IMR-90 (cell line): ENCODE measurements at regions not wholly inside any gene's neighbourhood (a gene's known extent, or its start where the extent isn't known, plus 50 kb on each side); places are given as distances from the start of the nearest gene placed in this dataset.

Experiments used
- ATAC-seq: fragments of 200-7000 bp; cut with Tn5 transposase; 2 replicates; pipeline ENCODE4 v1.9.1; 2020; ENCODE audit warnings: low read depth, mild to moderate bottlenecking, moderate library complexity
- BruUV-seq: library from RNA; stranded (reverse); fragments of 400-500 nt; replicated peaks from 2 replicates; lab custom pipeline; 2021; lab: Mats Ljungman, UMichigan
- CTCF ChIA-PET: fragments of 300-600 bp; formaldehyde crosslinking; extraction: SDS; loops from one replicate; lab custom pipeline; 2021; ENCODE audit warnings: antibody characterized with exemption; lab: Yijun Ruan, JAX
- POLR2A ChIA-PET: fragments of 300-600 bp; sonication (Branson Sonifier 250); formaldehyde crosslinking; loops from one replicate; lab custom pipeline; 2022; ENCODE audit warnings: antibody characterized with exemption; ENCODE audit not compliant: unreplicated experiment; lab: Charles Lee
- DNase-seq: peaks from one replicate; pipeline ENCODE4 v3.0.0; 2013
- H2AFZ ChIP-seq: replicated peaks from 2 replicates; pipeline ENCODE3; 2013; ENCODE audit warnings: low read length, mild to moderate bottlenecking; ENCODE audit not compliant: poor library complexity
- H2AK5ac ChIP-seq: 2 replicates; pipeline ENCODE4 v1.6.1; 2013; ENCODE audit warnings: low read depth, low read length, inconsistent platforms
- H2AK9ac ChIP-seq: replicated peaks from 2 replicates; pipeline ENCODE3; 2013; ENCODE audit warnings: mild to moderate bottlenecking, low read depth, low read length, moderate library complexity; ENCODE audit not compliant: poor library complexity
- H2BK120ac ChIP-seq: 2 replicates; pipeline ENCODE4 v1.6.1; 2013; ENCODE audit warnings: low read depth, low read length, inconsistent platforms
- H2BK15ac ChIP-seq: 3 replicates; pipeline ENCODE4 v1.6.1; 2013; ENCODE audit warnings: low read depth, low read length, inconsistent platforms
- H2BK20ac ChIP-seq: 2 replicates; pipeline ENCODE4 v1.6.1; 2013; ENCODE audit warnings: low read depth, mild to moderate bottlenecking, inconsistent platforms, low read length, moderate library complexity
- H2BK5ac ChIP-seq: 2 replicates; pipeline ENCODE4 v1.6.1; 2013; ENCODE audit warnings: mild to moderate bottlenecking, low read depth, low read length, inconsistent platforms; ENCODE audit not compliant: poor library complexity, severe bottlenecking
- H3K14ac ChIP-seq: replicated peaks from 2 replicates; pipeline ENCODE4 v1.6.1; 2013; ENCODE audit warnings: low read depth, low read length, inconsistent platforms
- H3K18ac ChIP-seq: 2 replicates; pipeline ENCODE4 v1.6.1; 2013; ENCODE audit warnings: low read depth, low read length, control low read depth
- H3K23ac ChIP-seq: 2 replicates; pipeline ENCODE4 v1.6.1; 2013; ENCODE audit warnings: low read depth, low read length, inconsistent platforms
- H3K27ac ChIP-seq: 2 replicates; pipeline ENCODE4 v1.5.1; 2013; ENCODE audit warnings: mild to moderate bottlenecking, control low read depth, low read length; ENCODE audit not compliant: insufficient read depth
- H3K27me3 ChIP-seq: 2 replicates; pipeline ENCODE4 v1.6.1; 2013; ENCODE audit warnings: low read length; ENCODE audit not compliant: control insufficient read depth, insufficient read depth
- H3K36me3 ChIP-seq: 2 replicates; pipeline ENCODE4 v1.6.1; 2013; ENCODE audit warnings: low read length, mixed read lengths; ENCODE audit not compliant: control insufficient read depth, insufficient read depth
- H3K4ac ChIP-seq: 2 replicates; pipeline ENCODE4 v1.6.1; 2013; ENCODE audit warnings: low read depth, low read length, inconsistent platforms
- H3K4me1 ChIP-seq: 2 replicates; pipeline ENCODE4 v1.6.1; 2013; ENCODE audit warnings: low read length, mixed read lengths; ENCODE audit not compliant: control insufficient read depth, insufficient read depth
- H3K4me2 ChIP-seq: 2 replicates; pipeline ENCODE4 v1.6.1; 2013; ENCODE audit warnings: low read depth, mild to moderate bottlenecking, control low read depth, low read length, moderate library complexity
- H3K4me3 ChIP-seq: 2 replicates; pipeline ENCODE4 v1.5.1; 2013; ENCODE audit warnings: low read depth, mild to moderate bottlenecking, control low read depth, low read length, moderate library complexity; ENCODE audit not compliant: insufficient read depth
- H3K56ac ChIP-seq: 2 replicates; pipeline ENCODE4 v1.6.1; 2013; ENCODE audit warnings: low read length, inconsistent platforms; ENCODE audit not compliant: insufficient read depth; ENCODE audit errors: extremely low read depth
- H3K79me1 ChIP-seq, 2 experiments: 2 replicates each; pipeline ENCODE4 v1.6.1; 2013; ENCODE audit warnings: low read length in 2 of 2, inconsistent platforms in 1 of 2, low read depth in 1 of 2
- H3K9ac ChIP-seq: 2 replicates; pipeline ENCODE4 v1.6.1; 2013; ENCODE audit warnings: low read depth, low read length, control low read depth
- H3K9me1 ChIP-seq: 2 replicates; pipeline ENCODE4 v1.6.1; 2013; ENCODE audit warnings: low read length, inconsistent platforms; ENCODE audit not compliant: insufficient read depth
- H3K9me3 ChIP-seq: 2 replicates; pipeline ENCODE4 v1.6.1; 2013; ENCODE audit warnings: low read length; ENCODE audit not compliant: control insufficient read depth, insufficient read depth
- H4K20me1 ChIP-seq: 2 replicates; pipeline ENCODE4 v1.6.1; 2013; ENCODE audit warnings: low read length, inconsistent platforms; ENCODE audit not compliant: insufficient read depth
- H4K5ac ChIP-seq: 2 replicates; pipeline ENCODE4 v1.6.1; 2013; ENCODE audit warnings: mild to moderate bottlenecking, low read depth, low read length, control low read depth
- H4K8ac ChIP-seq, 2 experiments: 2 replicates each; pipeline ENCODE4 v1.6.1; 2013; ENCODE audit warnings: low read depth in 2 of 2, low read length in 2 of 2, control low read depth in 1 of 2, inconsistent platforms in 1 of 2
- H4K91ac ChIP-seq: 2 replicates; pipeline ENCODE4 v1.6.1; 2013; ENCODE audit warnings: low read depth, low read length, inconsistent platforms; ENCODE audit not compliant: insufficient read depth
- BHLHE40 ChIP-seq: fragments of 150-350 bp; IDR thresholded peaks from 2 replicates; pipeline ENCODE4 v1.6.1; 2016; ENCODE audit warnings: mild to moderate bottlenecking, low read depth, low read length
- CEBPB ChIP-seq: IDR thresholded peaks from 2 replicates; pipeline ENCODE4 v1.6.1; 2012; ENCODE audit warnings: low read depth, low read length, improper control_type of control experiment
- CHD1 ChIP-seq: IDR thresholded peaks from 2 replicates; pipeline ENCODE4 v1.6.1; 2012; ENCODE audit warnings: low read depth, low read length, improper control_type of control experiment
- FOS ChIP-seq: fragments of 150-350 bp; IDR thresholded peaks from 2 replicates; pipeline ENCODE4 v1.6.1; 2016; ENCODE audit warnings: low read depth, low read length
- MAFK ChIP-seq: IDR thresholded peaks from 2 replicates; pipeline ENCODE4 v1.6.1; 2012; ENCODE audit warnings: low read depth, low read length, improper control_type of control experiment
- MAZ ChIP-seq: IDR thresholded peaks from 2 replicates; pipeline ENCODE4 v1.6.1; 2012; ENCODE audit warnings: low read depth, mild to moderate bottlenecking, low read length, improper control_type of control experiment, moderate library complexity, borderline replicate concordance
- MXI1 ChIP-seq: IDR thresholded peaks from 2 replicates; pipeline ENCODE4 v1.6.1; 2012; ENCODE audit warnings: low read depth, mild to moderate bottlenecking, low read length, moderate library complexity, borderline replicate concordance
- NFE2L2 ChIP-seq: fragments of 150-350 bp; IDR thresholded peaks from 2 replicates; pipeline ENCODE4 v1.6.1; 2016; ENCODE audit warnings: low read depth, mild to moderate bottlenecking, low read length
- POLR2A ChIP-seq: IDR thresholded peaks from 2 replicates; pipeline ENCODE4 v1.6.1; 2012; ENCODE audit warnings: mild to moderate bottlenecking, low read depth, low read length
- RAD21 ChIP-seq: IDR thresholded peaks from 2 replicates; pipeline ENCODE4 v1.6.1; 2012; ENCODE audit warnings: low read length, improper control_type of control experiment
- RCOR1 ChIP-seq: IDR thresholded peaks from 2 replicates; pipeline ENCODE4 v1.6.1; 2012; ENCODE audit warnings: mild to moderate bottlenecking, low read length, improper control_type of control experiment; ENCODE audit not compliant: insufficient replicate concordance
- RFX5 ChIP-seq: IDR thresholded peaks from 2 replicates; pipeline ENCODE4 v1.8.0; 2012; ENCODE audit warnings: low read depth, mild to moderate bottlenecking, low read length, moderate library complexity
- SMC3 ChIP-seq: fragments of 150-350 bp; IDR thresholded peaks from 2 replicates; pipeline ENCODE4 v1.6.1; 2016; ENCODE audit warnings: low read depth, mild to moderate bottlenecking, antibody characterized with exemption, low read length, moderate library complexity
- WGBS, 2 experiments: methylation state at CpG; one replicate each; pipeline versions ENCODE4 v1.1.5 to v1.1.7; 2013; ENCODE audit warnings: missing lambda C conversion rate in 2 of 2; ENCODE audit not compliant: insufficient read length in 1 of 2; ENCODE audit errors: extremely low coverage in 2 of 2; 5-methylcytosine and 5-hydroxymethylcytosine counted together
- dilution Hi-C: fragments of 300-500 bp; cut with HindIII; formaldehyde crosslinking; loops from one replicate; pipeline ENCODE4 v1.14.3; 2018; ENCODE audit warnings: low sequenced_read_pairs; ENCODE audit not compliant: unreplicated experiment
- in situ Hi-C: fragments of 300-500 bp; cut with MboI; formaldehyde crosslinking; loops from 3 replicates; pipeline ENCODE4 v1.14.3; 2019; ENCODE audit warnings: low sequenced_read_pairs, inconsistent platforms, mixed read lengths
- intact Hi-C: fragments of 100-400 bp; cut with micrococcal nuclease; formaldehyde crosslinking; loops from 2 replicates; pipeline ENCODE4 v1.10.0; 2022
- TF ChIP-seq, protein P1 (sequence below): conservative IDR thresholded peaks from 2 replicates; pipeline ENCODE4 v1.5.1; 2012; ENCODE audit warnings: mild to moderate bottlenecking, low read depth, low read length, improper control_type of control experiment
- TF ChIP-seq, protein P2 (sequence below): fragments of 150-350 bp; IDR thresholded peaks from 2 replicates; pipeline ENCODE4 v1.6.1; 2016; ENCODE audit warnings: low read depth, mild to moderate bottlenecking, low read length, moderate library complexity, borderline replicate concordance
- TF ChIP-seq, protein P3 (sequence below): fragments of 150-350 bp; IDR thresholded peaks from 2 replicates; pipeline ENCODE4 v1.6.1; 2017; ENCODE audit warnings: mild to moderate bottlenecking, antibody characterized with exemption, low read length, low read depth

DNA sequence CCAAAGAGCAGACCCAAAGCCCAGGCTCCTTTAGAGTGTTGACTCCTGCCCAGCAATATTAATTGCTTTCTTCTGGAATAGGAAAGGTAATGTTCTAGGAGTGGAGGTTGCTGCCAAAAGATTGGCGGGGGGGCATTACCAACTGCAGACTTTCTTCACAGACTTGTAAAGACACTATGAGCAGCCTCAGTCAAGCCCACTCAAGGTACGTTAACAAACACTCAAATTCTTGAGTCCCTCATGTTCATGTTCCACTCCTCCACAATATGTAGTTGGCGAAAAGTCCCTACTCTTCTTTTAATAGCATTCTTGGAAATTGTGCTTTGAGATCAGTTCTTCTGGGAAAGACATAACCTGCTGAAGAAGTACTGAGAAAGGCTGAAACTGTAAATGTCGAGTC is 409.2 kb upstream of the KIF2A start:
- no peak overlapping the region for H2AK5ac ChIP-seq
- H3K4ac ChIP-seq, result no peak overlapping the region
- H3K14ac ChIP-seq, result no peak overlapping the region
- H3K27me3 ChIP-seq, result no peaks in the 10 kb centered on the region
- POLR2A ChIA-PET, result no interaction called here
- ATAC-seq (no peak), DNase-seq (no peak)
- CTCF ChIA-PET, result no interaction called here
- no peak overlapping the region for H4K8ac ChIP-seq
- H3K4me1 ChIP-seq, result no peaks in the 10 kb centered on the region
- intact Hi-C loops (no loop called here), dilution Hi-C loops (no loop called here), in situ Hi-C loops (no loop called here)
- no peak overlapping the region for H2BK15ac ChIP-seq
- no peak overlapping the region for H2BK5ac ChIP-seq
- H3K18ac ChIP-seq, result no peak overlapping the region
- H3K36me3 ChIP-seq, result no peaks in the 10 kb centered on the region
- no peak overlapping the region for H3K56ac ChIP-seq
- H3K4me2 ChIP-seq, result no peak overlapping the region
- H3K27ac ChIP-seq, result no peak overlapping the region
- no peak overlapping the region for H4K5ac ChIP-seq
- H3K9ac ChIP-seq, result no peak overlapping the region
- H2AFZ ChIP-seq, result no peak overlapping the region
- no peak overlapping the region for H2AK9ac ChIP-seq
- H3K23ac ChIP-seq, result no peak overlapping the region
- H3K79me1 ChIP-seq, result no peaks in the 10 kb centered on the region
- H3K9me3 ChIP-seq, result no peaks in the 10 kb centered on the region
- no peak for TF ChIP-seq RAD21
- TF ChIP-seq SMC3, result no peak
- TF ChIP-seq MAFK, result no peak
- TF ChIP-seq NFE2L2, result no peak
- no peak for TF ChIP-seq MAZ
- TF ChIP-seq, protein P1, sequence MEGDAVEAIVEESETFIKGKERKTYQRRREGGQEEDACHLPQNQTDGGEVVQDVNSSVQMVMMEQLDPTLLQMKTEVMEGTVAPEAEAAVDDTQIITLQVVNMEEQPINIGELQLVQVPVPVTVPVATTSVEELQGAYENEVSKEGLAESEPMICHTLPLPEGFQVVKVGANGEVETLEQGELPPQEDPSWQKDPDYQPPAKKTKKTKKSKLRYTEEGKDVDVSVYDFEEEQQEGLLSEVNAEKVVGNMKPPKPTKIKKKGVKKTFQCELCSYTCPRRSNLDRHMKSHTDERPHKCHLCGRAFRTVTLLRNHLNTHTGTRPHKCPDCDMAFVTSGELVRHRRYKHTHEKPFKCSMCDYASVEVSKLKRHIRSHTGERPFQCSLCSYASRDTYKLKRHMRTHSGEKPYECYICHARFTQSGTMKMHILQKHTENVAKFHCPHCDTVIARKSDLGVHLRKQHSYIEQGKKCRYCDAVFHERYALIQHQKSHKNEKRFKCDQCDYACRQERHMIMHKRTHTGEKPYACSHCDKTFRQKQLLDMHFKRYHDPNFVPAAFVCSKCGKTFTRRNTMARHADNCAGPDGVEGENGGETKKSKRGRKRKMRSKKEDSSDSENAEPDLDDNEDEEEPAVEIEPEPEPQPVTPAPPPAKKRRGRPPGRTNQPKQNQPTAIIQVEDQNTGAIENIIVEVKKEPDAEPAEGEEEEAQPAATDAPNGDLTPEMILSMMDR, result no peak
- TF ChIP-seq POLR2A, result no peak
- no peak for TF ChIP-seq RFX5
- no peak for TF ChIP-seq BHLHE40
- no peak for TF ChIP-seq RCOR1
- TF ChIP-seq, protein P2, sequence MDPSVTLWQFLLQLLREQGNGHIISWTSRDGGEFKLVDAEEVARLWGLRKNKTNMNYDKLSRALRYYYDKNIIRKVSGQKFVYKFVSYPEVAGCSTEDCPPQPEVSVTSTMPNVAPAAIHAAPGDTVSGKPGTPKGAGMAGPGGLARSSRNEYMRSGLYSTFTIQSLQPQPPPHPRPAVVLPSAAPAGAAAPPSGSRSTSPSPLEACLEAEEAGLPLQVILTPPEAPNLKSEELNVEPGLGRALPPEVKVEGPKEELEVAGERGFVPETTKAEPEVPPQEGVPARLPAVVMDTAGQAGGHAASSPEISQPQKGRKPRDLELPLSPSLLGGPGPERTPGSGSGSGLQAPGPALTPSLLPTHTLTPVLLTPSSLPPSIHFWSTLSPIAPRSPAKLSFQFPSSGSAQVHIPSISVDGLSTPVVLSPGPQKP, result no peak
- TF ChIP-seq FOS, result no peak
- no peak for TF ChIP-seq MXI1
- TF ChIP-seq, protein P3, sequence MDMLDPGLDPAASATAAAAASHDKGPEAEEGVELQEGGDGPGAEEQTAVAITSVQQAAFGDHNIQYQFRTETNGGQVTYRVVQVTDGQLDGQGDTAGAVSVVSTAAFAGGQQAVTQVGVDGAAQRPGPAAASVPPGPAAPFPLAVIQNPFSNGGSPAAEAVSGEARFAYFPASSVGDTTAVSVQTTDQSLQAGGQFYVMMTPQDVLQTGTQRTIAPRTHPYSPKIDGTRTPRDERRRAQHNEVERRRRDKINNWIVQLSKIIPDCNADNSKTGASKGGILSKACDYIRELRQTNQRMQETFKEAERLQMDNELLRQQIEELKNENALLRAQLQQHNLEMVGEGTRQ, result no peak
- TF ChIP-seq CEBPB, result no peak
- no peak for TF ChIP-seq CHD1
- no peak overlapping the region for H4K91ac ChIP-seq
- H2BK20ac ChIP-seq, result no peak overlapping the region
- no peaks in the 10 kb centered on the region for H4K20me1 ChIP-seq
- no peak overlapping the region for H3K4me3 ChIP-seq
- H3K9me1 ChIP-seq, result no peaks in the 10 kb centered on the region
- no CpG with 5 or more reads among the region's 4 CpGs for WGBS, 2 experiments
- no peak overlapping the region for H2BK120ac ChIP-seq
- BruUV-seq, result no TSS peak
